ENCODE measurements at regions not wholly inside any gene's neighbourhood (a gene's known extent, or its start where the extent isn't known, plus 50 kb on each side); places are given as distances from the start of the nearest gene placed in this dataset.

DNA sequence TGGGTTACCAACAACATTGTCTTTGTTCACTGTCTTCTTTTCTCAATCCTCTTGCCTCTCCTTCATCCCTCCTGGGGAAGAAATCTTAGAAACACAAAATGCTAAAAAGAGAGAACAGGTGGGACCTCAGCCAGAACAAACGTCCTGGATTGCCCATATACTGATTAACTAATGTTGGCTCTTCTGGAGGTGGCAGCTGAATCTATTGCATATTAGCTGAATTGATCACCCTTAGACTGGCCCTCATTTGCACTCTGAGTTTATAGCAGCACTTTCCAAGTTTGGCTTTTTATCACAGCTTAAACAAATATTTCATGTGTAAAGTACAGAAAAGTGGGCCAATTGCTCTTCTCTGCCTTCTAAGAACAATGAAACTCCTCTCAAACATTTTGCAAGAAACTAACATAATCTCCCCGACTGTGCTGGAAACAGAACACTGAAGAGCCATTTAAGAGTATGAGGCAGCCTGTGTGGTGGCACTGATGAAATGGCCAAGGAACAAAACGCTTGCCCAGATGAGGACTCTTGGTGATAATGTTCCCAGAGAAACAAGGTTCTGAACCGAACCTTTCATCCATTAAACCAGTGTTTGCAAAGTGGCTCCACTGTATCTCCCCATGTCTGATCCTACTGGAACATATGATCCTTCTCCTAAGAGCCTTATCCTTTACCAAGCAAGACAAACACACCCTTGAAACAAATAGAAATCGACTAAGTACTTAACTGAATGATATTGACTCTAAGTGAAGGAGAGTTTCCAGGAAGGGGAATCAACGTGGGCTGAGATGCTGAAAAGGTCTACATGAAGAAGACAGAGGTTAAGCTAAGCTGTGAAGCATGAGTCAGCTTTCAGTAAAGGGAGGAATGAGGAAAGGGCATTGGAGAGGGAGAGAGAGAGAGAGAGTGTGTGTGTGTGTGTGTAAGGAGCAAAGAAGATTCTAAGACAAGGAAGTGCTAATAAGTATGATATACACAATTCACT lies 83.2 kb upstream of the LIFR start:
- H3K36me3 Mint-ChIP-seq (ENCODE audit: low read depth) = no peaks in the 10 kb centered on the region
- Histone ChIP-seq H3K9me3 (ENCODE audit: control insufficient read depth in 1 of 2, insufficient read depth in 1 of 2, low read length in 2 of 2) (peaks cover 0 to 14% of the 10 kb centered on the region in 2 experiments), H3K36me3 (ENCODE audit: insufficient read depth, low read length) (no peaks in the 10 kb centered on the region), H3K4me1 (ENCODE audit: insufficient read depth, low read length) (no peaks in the 10 kb centered on the region), H3K27me3 (ENCODE audit: control insufficient read depth in 1 of 2, insufficient read depth in 2 of 2, low read length in 2 of 2) (peaks cover 0 to 4% of the 10 kb centered on the region in 2 experiments), H3K4me3 (ENCODE audit: low read length) (no peak overlapping the region), H3K27ac (ENCODE audit: low read depth in 1 of 2, low read length in 2 of 2) (no peak overlapping the region)
- TF ChIP-seq, protein P1, sequence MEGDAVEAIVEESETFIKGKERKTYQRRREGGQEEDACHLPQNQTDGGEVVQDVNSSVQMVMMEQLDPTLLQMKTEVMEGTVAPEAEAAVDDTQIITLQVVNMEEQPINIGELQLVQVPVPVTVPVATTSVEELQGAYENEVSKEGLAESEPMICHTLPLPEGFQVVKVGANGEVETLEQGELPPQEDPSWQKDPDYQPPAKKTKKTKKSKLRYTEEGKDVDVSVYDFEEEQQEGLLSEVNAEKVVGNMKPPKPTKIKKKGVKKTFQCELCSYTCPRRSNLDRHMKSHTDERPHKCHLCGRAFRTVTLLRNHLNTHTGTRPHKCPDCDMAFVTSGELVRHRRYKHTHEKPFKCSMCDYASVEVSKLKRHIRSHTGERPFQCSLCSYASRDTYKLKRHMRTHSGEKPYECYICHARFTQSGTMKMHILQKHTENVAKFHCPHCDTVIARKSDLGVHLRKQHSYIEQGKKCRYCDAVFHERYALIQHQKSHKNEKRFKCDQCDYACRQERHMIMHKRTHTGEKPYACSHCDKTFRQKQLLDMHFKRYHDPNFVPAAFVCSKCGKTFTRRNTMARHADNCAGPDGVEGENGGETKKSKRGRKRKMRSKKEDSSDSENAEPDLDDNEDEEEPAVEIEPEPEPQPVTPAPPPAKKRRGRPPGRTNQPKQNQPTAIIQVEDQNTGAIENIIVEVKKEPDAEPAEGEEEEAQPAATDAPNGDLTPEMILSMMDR (IDR thresholded peaks at IDR 0.05) = no peak
- H3K27ac Mint-ChIP-seq = no peak overlapping the region
- ATAC-seq (ENCODE audit: poor library complexity) (no peak), DNase-seq (no peak)
- CTCF ChIA-PET = no interaction called here
- H3K9me3 Mint-ChIP-seq = peaks cover 2% of the 10 kb centered on the region
- peaks cover 21% of the 10 kb centered on the region for H3K27me3 Mint-ChIP-seq
- POLR2A ChIA-PET = no interaction called here
- intact Hi-C loops (cut with DNase I, micrococcal nuclease) = no loop called here
- H3K4me3 Mint-ChIP-seq = no peak overlapping the region
- no peaks in the 10 kb centered on the region for H3K4me1 Mint-ChIP-seq (ENCODE audit: low read depth)

DNA sequence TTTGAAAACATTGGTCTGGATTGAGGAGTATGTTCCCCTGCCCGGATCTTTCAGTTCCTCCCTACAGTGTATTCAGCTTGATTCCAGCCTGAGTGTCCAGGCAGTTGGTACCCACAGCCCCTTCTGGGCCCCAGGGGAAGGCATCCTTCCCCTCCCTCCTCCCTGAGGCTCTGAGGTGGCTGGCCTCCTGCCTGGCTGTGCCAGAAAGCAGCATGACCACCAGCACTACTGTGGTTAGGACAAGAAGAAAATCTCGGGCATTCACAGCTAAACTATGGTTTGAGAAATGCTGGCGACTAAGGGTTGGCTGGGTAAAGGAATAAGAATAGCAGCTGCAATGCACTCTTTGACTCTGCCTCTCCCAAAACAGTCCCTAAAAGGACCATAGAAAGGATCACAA lies 84.6 kb upstream of the LIFR start:
- Mint-ChIP-seq H3K27me3 (peaks cover 20% of the 10 kb centered on the region), H3K4me1 (ENCODE audit: low read depth) (no peaks in the 10 kb centered on the region)
- CTCF ChIA-PET = no interaction called here

DNA sequence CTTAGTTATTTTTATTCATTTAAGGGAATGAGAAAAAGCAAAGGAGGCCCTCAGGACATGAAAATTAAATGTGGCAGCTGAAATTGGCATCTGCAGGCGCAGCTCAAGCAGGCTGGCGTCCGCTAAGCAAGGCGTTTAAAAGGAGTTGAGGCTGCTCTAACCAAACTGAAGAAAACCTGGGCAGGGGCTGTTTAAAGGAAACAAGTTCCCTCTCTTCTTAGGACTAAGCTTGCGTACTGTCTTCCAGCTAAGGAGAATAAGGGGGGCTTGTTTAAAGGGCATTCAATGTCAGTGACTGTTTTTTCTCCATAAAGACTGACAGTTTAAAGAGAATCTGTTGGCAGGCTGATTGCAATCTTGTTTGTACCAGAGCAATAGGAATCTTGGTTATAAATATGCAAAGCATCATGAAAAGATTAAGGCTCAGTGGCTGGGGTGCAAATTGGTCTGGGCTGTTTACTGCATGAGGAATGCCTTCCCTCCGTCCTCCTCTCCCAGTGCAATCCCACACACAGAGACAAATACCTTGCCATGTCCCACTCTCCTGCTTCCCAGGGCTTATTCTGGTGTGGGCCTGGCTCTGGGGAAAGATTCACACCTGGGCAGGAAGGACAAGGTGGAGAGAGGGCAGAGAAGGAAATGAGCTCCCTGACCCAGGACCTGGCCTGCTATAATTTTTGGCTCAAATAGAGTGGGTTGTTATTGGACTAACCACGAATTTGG lies 85.9 kb upstream of the LIFR start:
- no peak overlapping the region for H3K4me3 Mint-ChIP-seq
- TF ChIP-seq, protein P1 (IDR thresholded peaks at IDR 0.05) = no peak
- Histone ChIP-seq H3K36me3 (ENCODE audit: insufficient read depth, low read length) (no peaks in the 10 kb centered on the region), H3K4me1 (ENCODE audit: insufficient read depth, low read length) (no peaks in the 10 kb centered on the region), H3K9me3 (ENCODE audit: control insufficient read depth in 1 of 2, insufficient read depth in 1 of 2, low read length in 2 of 2) (peaks cover 0 to 7% of the 10 kb centered on the region in 2 experiments), H3K27ac (ENCODE audit: low read depth in 1 of 2, low read length in 2 of 2) (no peak overlapping the region), H3K4me3 (ENCODE audit: low read length) (no peak overlapping the region), H3K27me3 (ENCODE audit: control insufficient read depth in 1 of 2, insufficient read depth in 2 of 2, low read length in 2 of 2) (no peaks in the 10 kb centered on the region)
- peaks cover 19% of the 10 kb centered on the region for H3K27me3 Mint-ChIP-seq
- H3K4me1 Mint-ChIP-seq (ENCODE audit: low read depth) = no peaks in the 10 kb centered on the region
- intact Hi-C loops (cut with DNase I, micrococcal nuclease) = no loop called here
- peaks cover 2% of the 10 kb centered on the region for H3K9me3 Mint-ChIP-seq
- H3K27ac Mint-ChIP-seq = no peak overlapping the region
- ATAC-seq (ENCODE audit: poor library complexity) = no peak
- CTCF ChIA-PET = no interaction called here
- H3K36me3 Mint-ChIP-seq (ENCODE audit: low read depth) = no peaks in the 10 kb centered on the region
- no peak for DNase-seq
- POLR2A ChIA-PET = no interaction called here

More for the DNA sequence above, 84.6 kb upstream of the LIFR start:
- H3K27me3 ChIP-seq (ENCODE audit: control insufficient read depth in 1 of 2, insufficient read depth in 2 of 2, low read length in 2 of 2) = peaks cover 0 to 4% of the 10 kb centered on the region in 2 experiments
- Mint-ChIP-seq H3K27ac (no peak overlapping the region), H3K4me3 (no peak overlapping the region), H3K36me3 (ENCODE audit: low read depth) (no peaks in the 10 kb centered on the region), H3K9me3 (peaks cover 2% of the 10 kb centered on the region)
- DNase-seq (no peak), ATAC-seq (ENCODE audit: poor library complexity) (no peak)
- no peaks in the 10 kb centered on the region for H3K4me1 ChIP-seq (ENCODE audit: insufficient read depth, low read length)
- POLR2A ChIA-PET = no interaction called here
- intact Hi-C loops (cut with DNase I, micrococcal nuclease) = no loop called here
- peaks cover 0 to 7% of the 10 kb centered on the region in 2 experiments for H3K9me3 ChIP-seq (ENCODE audit: control insufficient read depth in 1 of 2, insufficient read depth in 1 of 2, low read length in 2 of 2)
- TF ChIP-seq, protein P1 (IDR thresholded peaks at IDR 0.05) = no peak
- no peaks in the 10 kb centered on the region for H3K36me3 ChIP-seq (ENCODE audit: insufficient read depth, low read length)
- H3K4me3 ChIP-seq (ENCODE audit: low read length) = no peak overlapping the region
- no peak overlapping the region for H3K27ac ChIP-seq (ENCODE audit: low read depth in 1 of 2, low read length in 2 of 2)

Data from CD4-positive, alpha-beta T cell (primary cell).